Hepatocyte (in vitro differentiated cells): ENCODE measurements at regions not wholly inside any gene's neighbourhood (a gene's known extent, or its start where the extent isn't known, plus 50 kb on each side); places are given as distances from the start of the nearest gene placed in this dataset.
"Not testable (repeated sequence)": the region's sequence is repeated elsewhere in the genome, so short reads cannot be mapped to it uniquely, and the experiment has no call there.

ENCODE experiments used
- DNase-seq: peaks from one replicate; pipeline ENCODE4 v3.0.0-alpha.2; 2016; ENCODE audit warnings: low spot score
- H2AFZ ChIP-seq: fragments of 200-600 bp; sonication (generic); 2 replicates; pipeline ENCODE4 v1.6.0; 2016; ENCODE audit warnings: antibody characterized with exemption, mild to moderate bottlenecking
- H3K27ac ChIP-seq: fragments of 200-600 bp; sonication (generic); 2 replicates; pipeline ENCODE4 v1.5.1; 2016; ENCODE audit warnings: mild to moderate bottlenecking
- H3K27me3 ChIP-seq: fragments of 200-600 bp; sonication (generic); 2 replicates; pipeline ENCODE4 v1.6.1; 2016
- H3K36me3 ChIP-seq: fragments of 200-600 bp; sonication (generic); replicated peaks from 2 replicates; pipeline ENCODE4 v1.5.1; 2016; ENCODE audit warnings: low read depth; ENCODE audit not compliant: insufficient read depth
- H3K4me1 ChIP-seq: fragments of 200-600 bp; sonication (generic); 2 replicates; pipeline ENCODE4 v1.5.1; 2016; ENCODE audit warnings: mild to moderate bottlenecking, moderate library complexity; ENCODE audit not compliant: insufficient read depth
- H3K4me2 ChIP-seq: fragments of 200-600 bp; sonication (generic); 2 replicates; pipeline ENCODE4 v1.6.0; 2016
- H3K4me3 ChIP-seq: fragments of 200-600 bp; sonication (generic); 2 replicates; pipeline ENCODE4 v1.5.1; 2016; ENCODE audit warnings: mild to moderate bottlenecking
- H3K79me2 ChIP-seq: fragments of 200-600 bp; sonication (generic); 2 replicates; pipeline ENCODE4 v1.6.0; 2017; ENCODE audit warnings: mild to moderate bottlenecking
- H3K9me2 ChIP-seq: fragments of 200-600 bp; sonication (generic); replicated peaks from 2 replicates; pipeline ENCODE4 v1.6.0; 2017; ENCODE audit warnings: mild to moderate bottlenecking; ENCODE audit not compliant: insufficient read depth
- H3K9me3 ChIP-seq: fragments of 200-600 bp; sonication (generic); 2 replicates; pipeline ENCODE4 v1.5.1; 2016; ENCODE audit warnings: low read depth, mild to moderate bottlenecking
- H4K20me1 ChIP-seq: fragments of 200-600 bp; sonication (generic); 2 replicates; pipeline ENCODE4 v1.6.0; 2016; ENCODE audit warnings: mild to moderate bottlenecking; ENCODE audit not compliant: insufficient read depth, poor library complexity, severe bottlenecking
- CTCF ChIP-seq: fragments of 200-600 bp; sonication (generic); IDR thresholded peaks from 2 replicates; pipeline ENCODE4 v1.5.1; 2016; ENCODE audit warnings: antibody characterized with exemption, mild to moderate bottlenecking; ENCODE audit not compliant: poor library complexity
- EZH2 ChIP-seq: fragments of 200-600 bp; sonication (generic); IDR thresholded peaks from 2 replicates; pipeline ENCODE4 v1.6.1; 2016; ENCODE audit warnings: antibody characterized with exemption, mild to moderate bottlenecking, borderline replicate concordance
- EZH2phosphoT487 ChIP-seq: fragments of 200-600 bp; sonication (generic); IDR thresholded peaks from one replicate; pipeline ENCODE4 v1.6.1; 2018; ENCODE audit warnings: antibody characterized with exemption, mild to moderate bottlenecking, low read depth, moderate library complexity; ENCODE audit not compliant: unreplicated experiment, severe bottlenecking
- WGBS: methylation state at CpG from one replicate; pipeline ENCODE4 v1.1.6; 2016; ENCODE audit warnings: low lambda C conversion rate; ENCODE audit errors: missing lambda C conversion rate; 5-methylcytosine and 5-hydroxymethylcytosine counted together

- DNase-seq = no peak
- peak overlapping the region; percentile 46 for H3K27ac ChIP-seq
- TF ChIP-seq EZH2 (no peak), CTCF (no peak), EZH2phosphoT487 (no peak)
- no peak overlapping the region for H3K4me3 ChIP-seq
- H3K36me3 ChIP-seq = no peaks in the 10 kb centered on the region
- H2AFZ ChIP-seq = no peak overlapping the region
- H3K79me2 ChIP-seq = no peaks in the 10 kb centered on the region
- peaks cover 4% of the 10 kb centered on the region for H3K4me1 ChIP-seq
- no peaks in the 10 kb centered on the region for H3K9me2 ChIP-seq
- H3K9me3 ChIP-seq = no peaks in the 10 kb centered on the region
- no peak overlapping the region for H3K4me2 ChIP-seq
- no peaks in the 10 kb centered on the region for H4K20me1 ChIP-seq
- 89% methylated on average over 3 of the region's 3 CpGs for WGBS
- no peaks in the 10 kb centered on the region for H3K27me3 ChIP-seq
Measured at GRCh38 chr14:53841109-53842099, 115.2 kb downstream of the BMP4 start.

- Histone ChIP-seq H3K9me3 (no peaks in the 10 kb centered on the region), H3K4me2 (no peak overlapping the region), H3K27ac (peak overlapping the region; percentile 46)
Measured at GRCh38 chr14:53840444-53840843, 116.2 kb downstream of the BMP4 start.

GRCh38 chr14:53838374-53838773 lies 118.3 kb downstream of the BMP4 start:
- Histone ChIP-seq H2AFZ (no peak overlapping the region), H4K20me1 (no peaks in the 10 kb centered on the region), H3K79me2 (no peaks in the 10 kb centered on the region), H3K9me3 (no peaks in the 10 kb centered on the region), H3K4me3 (no peak overlapping the region), H3K9me2 (no peaks in the 10 kb centered on the region), H3K36me3 (no peaks in the 10 kb centered on the region), H3K27ac (peak overlapping the region; percentile 21), H3K4me2 (no peak overlapping the region), H3K27me3 (no peaks in the 10 kb centered on the region), H3K4me1 (peaks cover 4% of the 10 kb centered on the region)
- 83% methylated on average over 4 of the region's 4 CpGs for WGBS
- TF ChIP-seq EZH2 = no peak
- TF ChIP-seq EZH2phosphoT487 = no peak
- no peak for DNase-seq

More at GRCh38 chr14:53840444-53840843, 116.2 kb downstream of the BMP4 start:
- Histone ChIP-seq H3K36me3 (no peaks in the 10 kb centered on the region), H3K79me2 (no peaks in the 10 kb centered on the region), H2AFZ (no peak overlapping the region), H4K20me1 (no peaks in the 10 kb centered on the region), H3K4me1 (peaks cover 4% of the 10 kb centered on the region), H3K9me2 (no peaks in the 10 kb centered on the region), H3K4me3 (no peak overlapping the region), H3K27me3 (no peaks in the 10 kb centered on the region)
- TF ChIP-seq EZH2phosphoT487 (no peak), CTCF (no peak), EZH2 (no peak)
- peak; percentile 34 for DNase-seq
- WGBS = 70% methylated on average over 2 of the region's 2 CpGs

GRCh38 chr14:53837656-53838055 lies 119.0 kb downstream of the BMP4 start:
- not testable (repeated sequence) for H2AFZ ChIP-seq, H3K27ac ChIP-seq, DNase-seq, H3K36me3 ChIP-seq, H3K4me2 ChIP-seq, H3K4me1 ChIP-seq, H3K4me3 ChIP-seq, H3K27me3 ChIP-seq, H3K9me3 ChIP-seq, H3K9me2 ChIP-seq, H3K79me2 ChIP-seq, H4K20me1 ChIP-seq
- 90% methylated on average over 2 of the region's 2 CpGs for WGBS
